Neutrophil (primary cell): ENCODE measurements at regions not wholly inside any gene's neighbourhood (a gene's known extent, or its start where the extent isn't known, plus 50 kb on each side); places are given as distances from the start of the nearest gene placed in this dataset.

ENCODE experiments used
- H3K27ac ChIP-seq: fragments of 200-600 bp; sonication (generic); 2 replicates; pipeline ENCODE4 v1.5.1; 2016; ENCODE audit warnings: mild to moderate bottlenecking, moderate library complexity
- H3K27me3 ChIP-seq: fragments of 200-600 bp; sonication (generic); 2 replicates; pipeline ENCODE4 v1.6.0; 2016; ENCODE audit warnings: mild to moderate bottlenecking
- H3K36me3 ChIP-seq: fragments of 200-600 bp; sonication (generic); 2 replicates; pipeline ENCODE4 v1.5.1; 2017
- H3K4me1 ChIP-seq, 2 experiments: fragments of 200-600 bp in 1 of 2; sonication (generic) in 1 of 2; 1 replicate in 1 of 2; 2 replicates in 1 of 2; pipeline versions ENCODE4 v1.5.1 to v1.6.1; 2013 to 2016; ENCODE audit warnings: low read depth in 1 of 2, low read length in 1 of 2, mild to moderate bottlenecking in 1 of 2, moderate library complexity in 1 of 2; ENCODE audit not compliant: control insufficient read depth in 1 of 2, insufficient read depth in 1 of 2
- H3K4me3 ChIP-seq, 2 experiments: fragments of 200-600 bp in 1 of 2; sonication (generic) in 1 of 2; 1 replicate in 1 of 2; 2 replicates in 1 of 2; pipeline ENCODE4 v1.5.1; 2013 to 2016; ENCODE audit warnings: low read depth in 1 of 2, low read length in 1 of 2, mild to moderate bottlenecking in 1 of 2, moderate library complexity in 1 of 2
- H3K9me3 ChIP-seq: fragments of 200-600 bp; sonication (generic); 2 replicates; pipeline ENCODE4 v1.5.1; 2016
- TF ChIP-seq, protein P1 (sequence below): fragments of 200-600 bp; sonication (generic); IDR thresholded peaks from 2 replicates; pipeline ENCODE4 v1.5.1; 2016; ENCODE audit warnings: antibody characterized with exemption

GRCh38 chr13:76692346-76692745, 193.9 kb downstream of the KCTD12 start:
- Histone ChIP-seq H3K9me3 (no peaks in the 10 kb centered on the region), H3K27me3 (no peaks in the 10 kb centered on the region), H3K4me1 (peaks cover 4% of the 10 kb centered on the region in 2 experiments), H3K4me3 (no peak overlapping the region), H3K36me3 (no peaks in the 10 kb centered on the region), H3K27ac (no peak overlapping the region)
- TF ChIP-seq, protein P1, sequence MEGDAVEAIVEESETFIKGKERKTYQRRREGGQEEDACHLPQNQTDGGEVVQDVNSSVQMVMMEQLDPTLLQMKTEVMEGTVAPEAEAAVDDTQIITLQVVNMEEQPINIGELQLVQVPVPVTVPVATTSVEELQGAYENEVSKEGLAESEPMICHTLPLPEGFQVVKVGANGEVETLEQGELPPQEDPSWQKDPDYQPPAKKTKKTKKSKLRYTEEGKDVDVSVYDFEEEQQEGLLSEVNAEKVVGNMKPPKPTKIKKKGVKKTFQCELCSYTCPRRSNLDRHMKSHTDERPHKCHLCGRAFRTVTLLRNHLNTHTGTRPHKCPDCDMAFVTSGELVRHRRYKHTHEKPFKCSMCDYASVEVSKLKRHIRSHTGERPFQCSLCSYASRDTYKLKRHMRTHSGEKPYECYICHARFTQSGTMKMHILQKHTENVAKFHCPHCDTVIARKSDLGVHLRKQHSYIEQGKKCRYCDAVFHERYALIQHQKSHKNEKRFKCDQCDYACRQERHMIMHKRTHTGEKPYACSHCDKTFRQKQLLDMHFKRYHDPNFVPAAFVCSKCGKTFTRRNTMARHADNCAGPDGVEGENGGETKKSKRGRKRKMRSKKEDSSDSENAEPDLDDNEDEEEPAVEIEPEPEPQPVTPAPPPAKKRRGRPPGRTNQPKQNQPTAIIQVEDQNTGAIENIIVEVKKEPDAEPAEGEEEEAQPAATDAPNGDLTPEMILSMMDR = no peak

DNA sequence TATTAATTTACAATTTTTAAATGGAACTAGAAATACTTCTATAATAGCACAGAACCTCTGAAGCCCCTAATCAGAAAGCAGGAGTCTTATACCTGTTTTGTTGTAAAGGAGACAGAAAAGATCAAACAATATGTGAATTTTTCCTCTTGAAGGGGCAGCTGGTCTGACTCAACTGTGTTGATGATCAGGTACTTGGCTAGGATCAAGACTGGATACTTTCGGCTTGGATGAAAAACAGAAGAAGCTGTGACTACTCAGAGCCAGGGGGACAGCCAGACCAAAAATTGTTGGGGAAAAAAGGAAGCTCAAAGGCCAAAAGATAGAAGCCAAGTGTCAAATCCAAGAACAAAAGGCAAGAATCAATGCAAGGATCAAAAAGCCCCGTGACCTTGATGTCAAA, 195.6 kb downstream of the KCTD12 start:
- peaks cover 5% of the 10 kb centered on the region in 2 experiments for H3K4me1 ChIP-seq
- H3K4me3 ChIP-seq = no peak overlapping the region
- no peaks in the 10 kb centered on the region for H3K9me3 ChIP-seq
- no peaks in the 10 kb centered on the region for H3K27me3 ChIP-seq
- H3K27ac ChIP-seq = no peak overlapping the region
- H3K36me3 ChIP-seq = no peaks in the 10 kb centered on the region
- TF ChIP-seq, protein P1 = no peak

- Histone ChIP-seq H3K36me3 (no peaks in the 10 kb centered on the region), H3K27ac (no peak overlapping the region), H3K4me1 (peaks cover 5% of the 10 kb centered on the region in 2 experiments), H3K4me3 (no peak overlapping the region), H3K9me3 (no peaks in the 10 kb centered on the region), H3K27me3 (no peaks in the 10 kb centered on the region)
- TF ChIP-seq, protein P1 = no peak
Measured at GRCh38 chr13:76687467-76687866, 198.7 kb downstream of the KCTD12 start.

DNA sequence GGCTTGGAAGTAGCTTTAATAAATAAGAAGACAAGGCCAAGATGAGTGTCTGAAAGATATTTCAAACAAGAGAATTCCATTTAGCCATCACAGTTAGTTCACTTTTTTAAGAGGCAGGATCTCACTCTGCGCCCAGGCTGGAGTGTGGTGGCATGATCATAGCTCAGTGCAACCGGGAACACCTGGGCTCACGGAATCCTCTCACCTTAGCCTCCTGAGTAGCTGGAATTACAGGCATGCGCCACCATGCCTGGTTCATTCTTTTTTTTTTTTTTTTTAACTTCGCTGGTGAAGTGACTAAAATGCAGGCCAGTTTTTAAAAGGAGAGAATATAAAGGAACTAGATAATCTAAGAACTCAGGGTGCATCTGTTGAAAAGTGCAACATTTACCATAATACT, 200.3 kb downstream of the KCTD12 start:
- H3K27me3 ChIP-seq = no peaks in the 10 kb centered on the region
- TF ChIP-seq, protein P1 = no peak
- H3K9me3 ChIP-seq = no peaks in the 10 kb centered on the region
- H3K4me3 ChIP-seq = no peak overlapping the region
- H3K27ac ChIP-seq = no peak overlapping the region
- no peaks in the 10 kb centered on the region for H3K36me3 ChIP-seq
- H3K4me1 ChIP-seq = peaks cover 5% of the 10 kb centered on the region in 2 experiments

DNA sequence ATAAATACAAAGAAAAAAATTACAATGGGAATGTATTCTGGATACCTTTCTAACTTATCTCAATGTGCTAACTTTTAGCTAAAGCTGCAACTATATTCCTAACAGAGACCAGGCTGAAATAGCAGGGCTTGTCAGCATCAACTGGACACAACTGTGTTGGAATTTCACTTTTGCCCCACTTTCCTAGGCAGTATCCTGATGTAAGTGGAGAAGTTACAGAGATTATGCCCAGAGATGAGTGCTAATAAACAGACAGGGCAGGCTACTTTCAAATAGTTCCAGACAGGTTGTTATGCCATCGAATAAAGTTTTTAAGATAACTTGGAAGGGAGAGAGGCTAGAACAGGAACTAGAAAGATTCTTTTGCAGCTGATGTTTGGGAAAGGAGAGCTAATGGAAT, 201.9 kb downstream of the KCTD12 start:
- H3K4me1 ChIP-seq = peaks cover 5% of the 10 kb centered on the region in 2 experiments
- TF ChIP-seq, protein P1 = no peak
- no peaks in the 10 kb centered on the region for H3K9me3 ChIP-seq
- no peaks in the 10 kb centered on the region for H3K36me3 ChIP-seq
- H3K27ac ChIP-seq = no peak overlapping the region
- no peaks in the 10 kb centered on the region for H3K27me3 ChIP-seq
- H3K4me3 ChIP-seq = no peak overlapping the region

- H3K36me3 ChIP-seq = no peaks in the 10 kb centered on the region
- no peaks in the 10 kb centered on the region for H3K27me3 ChIP-seq
- H3K4me1 ChIP-seq = peaks cover 5% of the 10 kb centered on the region in 2 experiments
- H3K9me3 ChIP-seq = no peaks in the 10 kb centered on the region
- TF ChIP-seq, protein P1 = no peak
- no peak overlapping the region for H3K27ac ChIP-seq
- no peak overlapping the region for H3K4me3 ChIP-seq
Measured at GRCh38 chr13:76683854-76684253, 202.4 kb downstream of the KCTD12 start.
